Adrenal gland (tissue), 5 donors: ENCODE measurements at regions not wholly inside any gene's neighbourhood (a gene's known extent, or its start where the extent isn't known, plus 50 kb on each side); places are given as distances from the start of the nearest gene placed in this dataset.

ENCODE experiments used
- POLR2A ChIP-seq, 2 donors: fragments of 450-650 bp; IDR thresholded peaks; one replicate each; pipeline ENCODE4 v1.6.1; 2017; ENCODE audit warnings: antibody characterized with exemption in 2 of 2, mild to moderate bottlenecking in 2 of 2, moderate library complexity in 1 of 2
- TF ChIP-seq, protein P1 (sequence below), 6 experiments: fragments of 450-650 bp in 4 of 6; fragments of 200-600 bp in 2 of 6; sonication (generic) in 1 of 6; IDR thresholded peaks; 1 replicate in 5 of 6; 2 replicates in 1 of 6; pipeline versions ENCODE4 v1.5.1 to v1.8.0; 2016 to 2021; ENCODE audit warnings: antibody characterized with exemption in 6 of 6, mild to moderate bottlenecking in 2 of 6, moderate library complexity in 1 of 6
- donor health status: DM: no; HTN: no; CAD: no.

DNA sequence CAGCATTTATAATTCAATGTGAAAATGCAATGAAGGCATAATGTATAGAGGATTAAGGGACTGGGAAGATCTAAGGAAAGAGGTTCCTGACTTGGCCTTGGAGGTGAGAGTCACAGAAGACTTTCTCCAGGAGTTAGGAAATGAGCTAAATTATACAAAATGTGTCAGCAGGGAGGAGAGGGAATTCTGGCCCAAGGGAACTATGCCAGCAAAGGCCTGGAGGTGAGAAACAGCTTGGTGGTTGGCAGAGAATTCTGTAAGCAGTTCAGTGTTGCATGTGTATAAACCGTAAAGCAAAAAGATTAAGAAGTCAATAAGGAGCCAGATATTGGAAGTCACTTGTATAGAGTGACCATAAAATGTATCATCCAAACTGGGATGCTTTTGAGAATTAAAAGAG, 142.2 kb upstream of the SESN3 start:
- TF ChIP-seq, protein P1, sequence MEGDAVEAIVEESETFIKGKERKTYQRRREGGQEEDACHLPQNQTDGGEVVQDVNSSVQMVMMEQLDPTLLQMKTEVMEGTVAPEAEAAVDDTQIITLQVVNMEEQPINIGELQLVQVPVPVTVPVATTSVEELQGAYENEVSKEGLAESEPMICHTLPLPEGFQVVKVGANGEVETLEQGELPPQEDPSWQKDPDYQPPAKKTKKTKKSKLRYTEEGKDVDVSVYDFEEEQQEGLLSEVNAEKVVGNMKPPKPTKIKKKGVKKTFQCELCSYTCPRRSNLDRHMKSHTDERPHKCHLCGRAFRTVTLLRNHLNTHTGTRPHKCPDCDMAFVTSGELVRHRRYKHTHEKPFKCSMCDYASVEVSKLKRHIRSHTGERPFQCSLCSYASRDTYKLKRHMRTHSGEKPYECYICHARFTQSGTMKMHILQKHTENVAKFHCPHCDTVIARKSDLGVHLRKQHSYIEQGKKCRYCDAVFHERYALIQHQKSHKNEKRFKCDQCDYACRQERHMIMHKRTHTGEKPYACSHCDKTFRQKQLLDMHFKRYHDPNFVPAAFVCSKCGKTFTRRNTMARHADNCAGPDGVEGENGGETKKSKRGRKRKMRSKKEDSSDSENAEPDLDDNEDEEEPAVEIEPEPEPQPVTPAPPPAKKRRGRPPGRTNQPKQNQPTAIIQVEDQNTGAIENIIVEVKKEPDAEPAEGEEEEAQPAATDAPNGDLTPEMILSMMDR (IDR thresholded peaks at IDR 0.05), result no peak
- no peak for TF ChIP-seq POLR2A (IDR thresholded peaks at IDR 0.05)
